ENCODE measurements at regions not wholly inside any gene's neighbourhood (a gene's known extent, or its start where the extent isn't known, plus 50 kb on each side); places are given as distances from the start of the nearest gene placed in this dataset.
A peak's percentile ranks its signal among the peaks of the same experiment; 100 is the strongest.

- no peaks in the 10 kb centered on the region for H3K36me3 Mint-ChIP-seq (ENCODE audit: low read depth)
Observed at GRCh38 chr9:1857808-1858207, 157.3 kb upstream of the SMARCA2 start.

GRCh38 chr9:1869843-1870242, 145.3 kb upstream of the SMARCA2 start:
- Mint-ChIP-seq H3K36me3 (ENCODE audit: low read depth) (no peaks in the 10 kb centered on the region), H3K27me3 (ENCODE audit: insufficient read depth) (peaks cover 2% of the 10 kb centered on the region), H3K27ac (no peak overlapping the region), H3K4me1 (peaks cover 2% of the 10 kb centered on the region), H3K4me3 (no peak overlapping the region), H3K9me3 (peaks cover under 1% of the 10 kb centered on the region)
- no peaks in the 10 kb centered on the region for H3K36me3 ChIP-seq (ENCODE audit: control insufficient read depth, insufficient read depth, low read length)
- H3K9me3 ChIP-seq (ENCODE audit: control insufficient read depth, low read length): no peaks in the 10 kb centered on the region
- DNase-seq: peak; percentile 83
- H3K27me3 ChIP-seq (ENCODE audit: control insufficient read depth, insufficient read depth, low read length, poor library complexity, severe bottlenecking): no peaks in the 10 kb centered on the region
- 42 to 49% methylated on average over 4 to 6 of the region's 6 CpGs for WGBS, 2 experiments (ENCODE audit: insufficient coverage in 1 of 2, insufficient read length in 1 of 2)
- no peak overlapping the region for H3K4me3 ChIP-seq (ENCODE audit: low read length)
- no peak overlapping the region for H3K9ac ChIP-seq (ENCODE audit: extremely low read depth, low read length, poor library complexity, severe bottlenecking)
- peaks cover 6% of the 10 kb centered on the region for H3K4me1 ChIP-seq (ENCODE audit: control insufficient read depth, insufficient read depth, low read length)
- no peak overlapping the region for H3K27ac ChIP-seq (ENCODE audit: low read depth, low read length)
- TF ChIP-seq CTCF (conservative IDR thresholded peaks at IDR 0.05): peak; percentile 90

More at GRCh38 chr9:1857808-1858207, 157.3 kb upstream of the SMARCA2 start:
- Histone ChIP-seq H3K4me1 (ENCODE audit: control insufficient read depth, insufficient read depth, low read length) (no peaks in the 10 kb centered on the region), H3K9me3 (ENCODE audit: control insufficient read depth, low read length) (no peaks in the 10 kb centered on the region), H3K36me3 (ENCODE audit: control insufficient read depth, insufficient read depth, low read length) (no peaks in the 10 kb centered on the region), H3K27me3 (ENCODE audit: control insufficient read depth, insufficient read depth, low read length, poor library complexity, severe bottlenecking) (no peaks in the 10 kb centered on the region), H3K9ac (ENCODE audit: extremely low read depth, low read length, poor library complexity, severe bottlenecking) (no peak overlapping the region), H3K27ac (ENCODE audit: low read depth, low read length) (no peak overlapping the region), H3K4me3 (ENCODE audit: low read length) (no peak overlapping the region)
- no peak for DNase-seq
- no peak overlapping the region for H3K27ac Mint-ChIP-seq
- WGBS, 2 experiments (ENCODE audit: insufficient coverage in 1 of 2, insufficient read length in 1 of 2): 92 to 100% methylated on average over 1 to 3 of the region's 3 CpGs
- peaks cover 20% of the 10 kb centered on the region for H3K9me3 Mint-ChIP-seq
- no peak overlapping the region for H3K4me3 Mint-ChIP-seq
- H3K4me1 Mint-ChIP-seq: no peaks in the 10 kb centered on the region
- H3K27me3 Mint-ChIP-seq (ENCODE audit: insufficient read depth): peaks cover 4% of the 10 kb centered on the region
- no peak for TF ChIP-seq CTCF (conservative IDR thresholded peaks at IDR 0.05)

- DNase-seq: no peak
- H3K36me3 Mint-ChIP-seq (ENCODE audit: low read depth): no peaks in the 10 kb centered on the region
- Histone ChIP-seq H3K4me1 (ENCODE audit: control insufficient read depth, insufficient read depth, low read length) (peaks cover 6% of the 10 kb centered on the region), H3K36me3 (ENCODE audit: control insufficient read depth, insufficient read depth, low read length) (no peaks in the 10 kb centered on the region), H3K9me3 (ENCODE audit: control insufficient read depth, low read length) (no peaks in the 10 kb centered on the region), H3K9ac (ENCODE audit: extremely low read depth, low read length, poor library complexity, severe bottlenecking) (no peak overlapping the region), H3K27ac (ENCODE audit: low read depth, low read length) (no peak overlapping the region), H3K4me3 (ENCODE audit: low read length) (no peak overlapping the region), H3K27me3 (ENCODE audit: control insufficient read depth, insufficient read depth, low read length, poor library complexity, severe bottlenecking) (no peaks in the 10 kb centered on the region)
- H3K27me3 Mint-ChIP-seq (ENCODE audit: insufficient read depth): peaks cover 2% of the 10 kb centered on the region
- no peak overlapping the region for H3K27ac Mint-ChIP-seq
- TF ChIP-seq CTCF (conservative IDR thresholded peaks at IDR 0.05): no peak
- no peaks in the 10 kb centered on the region for H3K9me3 Mint-ChIP-seq
- WGBS, 2 experiments (ENCODE audit: insufficient coverage in 1 of 2, insufficient read length in 1 of 2): 95 to 100% methylated on average over 1 to 2 of the region's 2 CpGs
- H3K4me3 Mint-ChIP-seq: no peak overlapping the region
- H3K4me1 Mint-ChIP-seq: peaks cover 2% of the 10 kb centered on the region
Observed at GRCh38 chr9:1870915-1871314, 144.2 kb upstream of the SMARCA2 start.

Measured in endodermal cell (in vitro differentiated cells).